Stimulated activated naive CD4-positive, alpha-beta T cell treated with Interleukin-2 at 50 U/mL for 16 hours (primary cell): ENCODE measurements at regions not wholly inside any gene's neighbourhood (a gene's known extent, or its start where the extent isn't known, plus 50 kb on each side); places are given as distances from the start of the nearest gene placed in this dataset.
"Not testable (repeated sequence)": the region's sequence is repeated elsewhere in the genome, so short reads cannot be mapped to it uniquely, and the experiment has no call there.

Experiments used
- DNase-seq: peaks from one replicate; lab custom pipeline; 2025; lab: John Stamatoyannopoulos, UW

DNA sequence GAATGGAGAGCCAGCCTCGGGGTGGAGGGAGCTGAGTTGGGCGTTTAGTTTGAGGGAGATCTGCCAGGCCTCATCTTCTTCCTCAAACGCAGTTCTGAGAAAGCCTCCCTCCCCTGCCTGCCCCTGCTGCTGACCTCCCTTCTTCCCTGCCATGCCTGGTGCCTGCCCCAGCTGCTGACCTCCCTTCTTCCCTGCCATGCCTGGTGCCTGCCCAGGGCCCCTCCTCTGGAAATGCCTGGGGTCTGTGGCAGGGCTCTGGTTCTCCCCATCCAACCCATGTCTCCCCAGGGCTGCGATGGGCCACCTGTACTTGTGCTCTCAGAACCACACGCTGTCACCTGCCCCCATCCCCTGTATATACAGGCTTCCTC is 114.6 kb downstream of the VEGFA start:
- no peak for DNase-seq

DNA sequence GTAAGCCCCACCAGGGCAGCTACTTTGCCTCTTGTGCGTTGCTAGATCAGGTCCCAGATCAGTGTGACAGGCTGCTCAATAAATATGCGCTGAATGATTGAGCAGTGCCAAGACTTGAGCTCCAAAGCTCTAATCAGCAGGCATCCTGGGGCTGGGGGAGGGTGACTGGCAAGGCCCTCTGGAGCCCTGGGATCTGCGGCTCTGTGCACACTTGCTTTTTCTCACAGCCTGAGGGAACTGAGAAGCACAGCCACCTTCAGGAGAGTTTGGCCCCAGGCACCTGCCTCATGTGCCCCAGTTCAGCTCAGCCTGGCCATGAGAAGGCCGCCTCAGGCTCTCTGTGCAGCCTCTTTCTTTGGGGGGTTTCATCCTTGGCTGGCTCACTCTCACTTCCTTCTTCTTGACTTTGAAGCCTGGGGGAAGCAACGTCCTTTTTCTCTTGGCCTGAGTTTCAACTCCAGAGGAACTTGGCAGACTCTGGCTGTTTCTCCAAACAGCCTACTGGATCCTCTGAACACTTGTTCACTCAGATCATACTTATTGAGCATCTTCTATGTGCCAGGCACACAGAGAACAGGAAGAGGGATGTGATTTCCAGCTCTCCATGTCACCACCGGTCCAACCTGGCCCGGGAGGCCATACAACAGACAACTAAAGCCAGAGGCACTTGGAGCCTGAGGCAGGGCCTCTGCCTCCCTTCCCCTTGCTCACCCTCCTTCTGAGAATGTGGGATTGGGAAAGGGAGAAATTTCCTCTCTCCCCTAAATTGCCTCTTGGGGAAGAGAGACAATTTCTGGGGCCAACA is 114.0 kb downstream of the VEGFA start:
- no peak for DNase-seq

DNA sequence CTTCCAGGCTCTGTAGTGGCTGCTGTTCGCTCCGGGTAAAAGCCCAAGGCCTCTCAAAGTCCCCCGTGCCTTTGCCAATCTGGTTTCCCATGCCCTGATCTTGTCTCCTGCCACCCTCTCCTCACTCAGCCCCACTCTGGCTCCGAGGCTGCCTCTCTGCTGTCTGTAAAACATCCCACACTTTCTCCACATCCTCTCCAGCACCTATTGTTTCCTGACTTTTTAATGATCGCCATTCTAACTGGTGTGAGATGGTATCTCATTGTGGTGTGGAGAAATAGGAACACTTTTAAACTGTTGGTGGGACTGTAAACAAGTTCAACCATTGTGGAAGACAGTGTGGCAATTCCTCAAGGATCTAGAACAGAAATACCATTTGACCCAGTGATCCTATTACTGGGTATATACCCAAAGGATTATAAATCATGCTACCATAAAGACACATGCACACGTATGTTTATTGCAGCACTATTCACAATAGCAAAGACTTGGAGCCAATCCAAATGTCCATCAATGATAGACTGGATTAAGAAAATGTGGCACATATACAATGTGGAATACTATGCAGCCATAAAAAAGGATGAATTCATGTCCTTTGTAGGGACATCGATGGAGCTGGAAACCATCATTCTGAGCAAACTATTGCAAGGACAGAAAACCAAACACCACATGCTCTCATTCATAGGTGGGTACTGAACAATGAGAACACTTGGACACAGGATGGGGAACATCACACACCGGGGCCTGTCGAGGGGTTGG is 112.9 kb downstream of the VEGFA start:
- DNase-seq: not testable (repeated sequence)

DNA sequence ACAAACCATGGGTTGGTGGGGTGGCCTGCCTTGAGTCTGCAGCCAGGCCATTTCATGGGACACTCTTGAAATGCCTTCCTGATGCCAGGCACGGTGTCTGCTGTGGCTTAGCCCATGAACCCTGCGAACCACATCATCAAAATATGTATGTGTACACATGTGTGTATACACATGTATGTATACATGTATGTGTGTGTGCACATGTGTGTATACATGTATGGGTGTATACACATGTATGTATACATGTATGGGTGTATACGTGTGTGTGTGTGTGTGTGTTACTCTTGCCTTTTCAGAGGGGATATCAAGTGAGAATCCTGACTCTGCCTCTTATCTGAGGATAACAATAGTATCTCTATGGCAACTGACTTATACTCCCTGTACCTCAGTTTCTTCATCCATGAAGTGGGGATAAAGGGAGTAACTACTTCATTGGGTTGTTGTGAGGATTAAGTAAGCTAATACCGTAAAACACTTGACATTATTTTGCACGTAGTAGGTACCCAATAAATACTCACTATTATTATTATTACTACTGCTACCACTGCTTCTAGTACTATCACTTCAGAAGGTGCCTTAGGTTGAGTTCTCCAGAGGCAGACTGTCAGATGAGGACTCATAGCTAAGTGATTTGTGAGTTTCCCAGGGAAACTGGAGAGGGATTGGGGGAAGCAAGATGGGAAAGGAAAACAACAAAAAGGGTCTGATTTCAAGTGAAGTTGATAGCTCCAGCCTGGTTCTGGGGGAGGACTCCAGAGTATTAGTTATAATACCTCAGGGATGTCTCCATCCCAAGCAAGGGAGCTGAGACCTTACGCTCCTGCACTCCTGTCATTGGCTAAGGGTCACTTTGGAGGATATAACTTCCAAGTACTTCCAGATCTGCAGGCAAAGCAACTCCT is 110.5 kb downstream of the VEGFA start:
- no peak for DNase-seq

DNA sequence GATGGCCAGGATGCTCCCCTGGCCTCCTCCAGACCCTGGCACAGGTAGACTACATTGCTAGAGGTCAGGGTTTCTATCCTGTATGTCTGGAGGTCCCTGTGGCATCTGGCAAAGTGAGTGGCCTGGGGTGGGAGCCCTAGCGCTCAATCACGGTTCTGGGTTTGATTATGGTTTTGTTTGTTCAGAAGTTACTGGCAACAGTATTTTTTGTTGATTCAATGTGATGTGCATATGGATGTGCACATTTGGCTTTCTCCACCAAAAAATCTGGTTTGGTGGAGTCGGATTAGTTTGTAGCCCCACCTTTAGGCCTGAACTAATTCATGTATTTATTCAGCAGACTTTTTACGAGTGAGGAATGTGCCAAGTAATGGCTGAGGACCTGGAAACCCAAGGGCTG is 109.7 kb downstream of the VEGFA start:
- no peak for DNase-seq

DNA sequence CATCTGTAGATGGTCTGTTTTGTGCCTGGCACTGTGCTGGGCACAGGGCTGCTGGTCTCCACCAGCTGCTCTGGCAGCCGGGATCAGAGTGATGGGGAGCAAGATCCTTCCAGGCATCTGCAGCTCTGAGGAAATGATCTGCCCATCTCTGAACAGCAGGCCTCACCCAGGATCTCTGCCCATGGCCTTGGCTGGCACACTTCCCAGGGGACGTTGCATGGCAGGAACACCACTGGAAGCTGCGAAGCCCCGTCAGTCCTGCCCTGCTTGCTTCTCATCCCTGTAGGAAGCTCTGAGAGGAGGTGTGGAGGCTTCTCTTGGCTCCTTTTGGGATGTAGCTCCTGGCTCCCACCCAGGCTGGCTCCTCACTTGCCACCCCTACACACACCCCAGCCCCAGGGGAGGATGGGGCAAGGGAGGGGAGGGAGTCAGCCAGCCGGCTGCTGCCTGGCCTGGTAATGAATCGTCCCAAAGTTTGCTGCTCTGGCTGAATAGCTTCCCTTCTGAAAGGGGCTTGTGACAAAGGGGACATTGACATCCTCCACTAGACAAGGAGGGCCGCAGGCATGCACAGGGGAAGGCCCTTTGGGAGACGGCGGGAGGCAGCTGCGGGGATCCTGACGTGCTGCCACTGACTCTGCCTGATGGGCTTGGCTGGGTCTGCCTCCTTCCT is 108.9 kb downstream of the VEGFA start:
- DNase-seq: no peak

DNA sequence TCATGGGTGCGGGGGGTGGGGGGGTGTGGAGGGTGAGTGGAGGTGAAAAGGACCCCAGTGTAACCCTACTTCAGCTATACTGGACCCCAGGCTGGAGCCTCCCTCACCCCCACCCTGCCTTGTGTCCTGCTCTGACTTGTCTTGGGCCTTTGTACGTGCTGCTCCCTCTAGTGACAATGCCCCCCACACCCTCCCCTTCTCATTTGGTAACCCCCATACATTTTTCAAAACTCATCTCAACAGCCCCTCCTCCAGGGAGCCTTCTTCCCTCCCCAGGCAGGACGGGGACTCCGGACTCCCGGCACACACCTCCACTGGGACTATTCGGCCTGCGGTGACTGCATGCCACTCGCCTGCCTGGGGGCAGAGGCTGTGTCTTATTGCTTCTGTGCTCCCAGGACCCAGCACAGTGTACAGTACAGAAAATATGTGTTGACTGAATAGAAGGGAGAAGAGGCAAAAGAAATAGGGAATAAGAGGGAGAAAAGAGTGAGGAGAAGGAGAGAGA is 108.2 kb downstream of the VEGFA start:
- no peak for DNase-seq

DNA sequence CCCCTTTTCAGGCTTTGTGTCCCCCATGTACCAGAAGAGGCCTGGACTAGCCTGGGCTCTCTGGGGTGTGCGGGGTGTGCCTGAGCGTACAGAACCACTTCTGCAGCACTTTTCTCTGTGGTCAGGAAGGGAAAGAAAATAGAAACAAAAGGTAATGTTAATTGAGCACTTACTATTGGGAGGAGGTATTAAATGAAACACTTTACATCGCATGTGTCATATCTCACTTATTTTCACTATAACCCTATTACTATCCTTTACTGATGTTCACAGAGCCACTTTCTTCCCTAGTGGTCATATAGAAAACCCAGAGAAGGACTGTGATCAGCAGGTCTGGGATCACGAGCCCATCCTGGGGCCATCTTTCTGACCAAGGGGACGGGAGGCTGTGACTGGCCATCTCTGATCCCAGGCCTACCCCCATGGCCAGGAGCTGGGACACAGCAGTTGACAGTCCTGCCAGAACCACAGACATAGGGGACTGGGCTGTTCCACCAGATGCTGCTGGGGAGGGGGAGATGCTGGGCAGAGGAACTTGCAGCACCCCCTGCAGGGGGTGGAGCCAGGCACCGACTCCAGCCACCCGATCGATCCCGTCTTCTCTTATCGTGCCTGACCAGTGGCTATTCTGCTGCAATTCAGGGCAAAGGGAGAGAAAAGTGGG is 107.6 kb downstream of the VEGFA start:
- DNase-seq: no peak

DNA sequence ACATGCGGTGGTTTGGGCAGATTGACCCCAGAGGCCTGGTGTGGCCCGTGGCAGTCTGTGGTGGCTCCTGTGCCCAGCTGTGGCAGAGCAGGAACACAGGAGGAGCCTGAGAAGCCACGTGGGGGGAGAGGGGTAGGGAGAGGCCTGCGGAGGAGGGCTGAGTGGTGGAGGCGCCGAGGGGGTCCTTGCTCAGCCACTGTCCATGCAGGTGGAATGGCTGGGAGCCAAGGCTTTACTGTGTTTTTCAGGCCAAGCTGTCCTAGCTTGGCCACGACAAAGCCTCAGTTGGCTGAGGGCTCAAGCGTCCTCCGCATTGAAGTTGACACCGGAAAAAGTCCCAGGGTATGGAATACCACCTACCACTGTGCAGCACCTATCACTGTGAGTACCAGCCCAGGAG is 107.0 kb downstream of the VEGFA start:
- DNase-seq: no peak

DNA sequence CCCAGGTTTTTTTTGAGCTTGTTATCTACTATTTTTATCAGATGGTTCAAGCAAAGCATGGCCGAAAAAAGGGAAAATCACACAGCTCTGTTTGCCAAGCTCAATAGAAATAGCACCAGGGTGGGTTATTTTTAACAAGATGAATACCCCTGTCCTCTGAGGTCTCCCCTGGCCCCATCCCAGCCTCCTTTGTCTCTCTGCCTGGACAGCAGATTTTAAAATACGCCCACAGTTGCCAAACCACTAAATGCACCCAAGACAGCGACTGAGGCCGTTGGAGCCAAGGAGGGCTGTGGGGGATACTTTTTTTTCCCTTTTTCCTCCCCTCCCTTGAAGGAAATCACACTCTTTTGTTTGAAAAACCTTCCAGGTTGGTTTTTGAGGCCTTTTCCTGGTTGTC is 106.6 kb downstream of the VEGFA start:
- no peak for DNase-seq

DNA sequence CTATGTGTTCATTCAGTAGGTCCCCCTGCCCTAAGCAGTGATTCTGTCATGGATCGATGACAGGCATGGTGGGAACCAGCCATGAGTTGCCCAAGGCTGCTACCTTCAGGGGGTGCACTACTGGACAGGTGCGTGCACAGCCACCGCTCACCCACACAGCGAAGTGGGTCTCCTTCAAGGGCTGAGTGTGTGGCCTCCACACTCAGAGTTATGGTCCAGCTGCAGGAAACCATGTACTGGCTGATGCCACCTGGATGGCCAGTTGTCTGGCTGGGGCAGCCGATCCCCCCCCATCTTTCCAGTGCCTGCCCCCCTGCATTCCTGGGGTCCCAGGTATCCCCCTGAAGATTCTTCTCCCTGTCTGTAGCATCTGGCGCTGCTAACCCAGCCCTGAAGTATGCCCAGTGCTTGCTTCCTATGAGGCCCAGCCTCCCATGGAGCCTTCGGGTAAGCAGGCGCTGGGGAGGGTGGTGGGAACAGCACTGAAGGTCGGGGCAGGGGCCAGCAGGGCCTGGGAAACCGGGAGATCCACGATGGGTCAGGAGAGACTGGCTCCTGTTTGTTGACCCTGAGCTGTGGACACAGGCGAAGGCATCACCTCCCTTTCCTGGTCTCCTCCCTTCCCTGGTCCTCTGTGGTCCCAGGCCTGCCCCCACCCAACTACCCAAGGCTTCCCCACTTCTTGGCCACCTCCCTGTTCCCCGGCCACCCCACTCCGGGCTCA is 106.0 kb downstream of the VEGFA start:
- no peak for DNase-seq

DNA sequence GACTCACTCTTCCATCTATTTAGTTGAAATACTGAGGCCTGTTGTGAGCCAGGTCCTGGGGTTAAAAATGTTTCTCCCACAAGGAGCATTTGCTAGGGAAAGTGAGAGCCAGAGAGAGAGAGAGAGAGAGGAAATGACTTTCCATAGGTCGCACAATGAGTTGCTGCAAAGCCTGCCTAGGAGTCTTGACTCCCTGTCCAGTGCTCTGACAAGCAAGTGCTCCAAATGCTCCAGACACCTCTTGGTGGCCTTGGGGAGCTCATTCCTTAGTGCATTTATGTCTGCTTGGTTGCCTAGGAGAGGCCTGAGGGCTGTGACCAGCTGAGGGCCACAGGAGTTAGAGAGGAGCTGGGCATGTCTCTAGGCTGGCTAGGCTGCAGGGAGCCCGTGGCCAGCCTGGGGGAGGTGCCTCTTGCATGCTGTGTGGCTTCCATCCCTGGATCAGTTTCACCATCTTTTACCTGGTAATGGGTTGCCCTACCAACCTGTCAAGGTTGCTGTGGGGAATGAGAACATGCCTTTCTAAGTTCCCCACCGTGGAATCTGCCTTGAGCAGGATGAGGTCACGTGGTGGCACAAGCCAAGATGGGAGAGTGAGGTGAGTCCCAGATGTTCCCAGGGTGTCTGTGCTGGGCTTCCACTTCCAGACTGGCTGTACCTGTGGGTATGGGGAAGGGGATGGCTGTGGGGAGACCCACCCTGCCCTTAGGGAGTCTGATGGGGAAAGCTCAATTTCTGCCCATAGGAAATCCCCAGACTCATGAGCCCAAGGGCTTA is 105.0 kb downstream of the VEGFA start:
- no peak for DNase-seq

DNA sequence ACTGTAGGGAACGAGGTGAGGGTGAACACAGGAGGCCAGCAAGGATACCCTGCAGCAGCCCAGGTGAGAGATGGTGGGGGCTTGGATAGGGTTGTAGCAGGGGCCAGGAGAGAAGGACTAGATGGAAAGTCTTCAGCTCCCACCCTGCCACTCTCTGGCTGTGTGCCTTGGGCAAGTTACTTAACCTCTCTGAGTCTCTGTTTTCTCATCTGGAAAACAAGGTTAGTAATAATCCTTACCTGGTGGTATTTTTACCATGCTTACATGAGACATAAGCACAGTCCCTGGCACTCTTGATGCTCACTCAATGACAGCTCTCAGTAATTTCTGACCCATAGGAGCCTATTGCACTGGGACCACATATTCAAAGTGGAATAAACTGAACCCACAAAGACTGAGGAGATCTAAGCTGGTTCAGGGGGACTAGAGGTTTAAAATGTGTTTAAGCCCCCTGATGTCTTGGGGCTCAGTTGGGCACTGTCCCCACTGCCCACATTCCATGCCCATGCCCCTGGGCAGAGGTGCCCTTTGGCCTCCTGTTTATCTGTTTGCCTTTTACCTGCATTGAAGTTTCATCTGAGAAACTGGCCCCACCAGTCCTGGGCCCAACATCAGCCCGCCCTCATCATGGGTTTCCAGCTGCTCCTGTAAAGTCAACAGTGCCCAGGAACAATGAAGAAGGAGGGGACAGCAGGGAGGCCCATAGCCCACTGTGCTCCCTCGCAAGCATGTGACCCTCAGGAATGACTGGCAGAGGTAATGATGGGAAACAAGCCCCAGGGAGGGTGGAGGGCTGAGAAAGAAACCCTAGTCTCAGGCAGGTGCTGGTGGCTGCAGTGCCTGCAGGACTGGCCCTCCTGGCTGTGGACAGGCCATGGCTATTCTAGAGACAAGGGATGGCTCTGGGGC is 104.0 kb downstream of the VEGFA start:
- no peak for DNase-seq

DNA sequence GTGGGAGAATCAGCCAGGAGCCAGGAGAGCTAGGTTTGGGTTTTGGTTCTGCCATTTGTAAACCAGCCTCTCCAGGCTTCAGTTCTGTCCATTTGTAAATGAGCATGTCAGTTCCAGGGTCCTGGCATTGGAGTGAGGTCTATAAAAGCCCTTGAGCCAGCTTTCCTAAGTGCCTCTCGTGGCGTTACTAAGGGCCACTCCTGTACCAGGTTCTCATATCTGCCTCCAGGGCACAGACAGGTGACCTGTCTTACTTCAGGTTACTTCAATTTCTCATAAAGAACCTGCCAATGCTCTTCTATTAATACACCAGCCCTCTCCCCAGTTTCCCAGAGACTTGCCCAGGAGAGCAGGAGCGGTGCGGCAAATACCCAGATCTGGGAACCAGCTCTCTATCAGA is 101.9 kb downstream of the VEGFA start:
- no peak for DNase-seq

DNA sequence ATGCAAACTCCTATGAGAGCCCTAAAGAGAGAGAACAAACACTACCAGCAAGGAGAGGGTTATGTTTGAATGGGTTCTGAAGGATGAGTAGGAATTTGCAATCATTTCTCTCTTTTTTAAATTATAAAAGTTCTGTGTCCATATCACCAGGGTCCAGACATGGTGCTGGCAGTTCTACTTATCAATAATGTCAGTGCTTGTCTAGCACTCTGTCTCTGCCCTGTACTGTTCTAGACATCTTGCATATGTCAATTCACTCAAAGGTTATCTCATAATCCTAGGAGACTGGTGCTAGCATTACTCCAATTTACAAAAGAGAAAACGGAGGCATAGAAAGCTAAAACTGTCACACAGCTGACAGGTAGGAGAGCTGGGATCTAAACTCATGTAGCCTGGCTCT is 101.3 kb downstream of the VEGFA start:
- DNase-seq: no peak

DNA sequence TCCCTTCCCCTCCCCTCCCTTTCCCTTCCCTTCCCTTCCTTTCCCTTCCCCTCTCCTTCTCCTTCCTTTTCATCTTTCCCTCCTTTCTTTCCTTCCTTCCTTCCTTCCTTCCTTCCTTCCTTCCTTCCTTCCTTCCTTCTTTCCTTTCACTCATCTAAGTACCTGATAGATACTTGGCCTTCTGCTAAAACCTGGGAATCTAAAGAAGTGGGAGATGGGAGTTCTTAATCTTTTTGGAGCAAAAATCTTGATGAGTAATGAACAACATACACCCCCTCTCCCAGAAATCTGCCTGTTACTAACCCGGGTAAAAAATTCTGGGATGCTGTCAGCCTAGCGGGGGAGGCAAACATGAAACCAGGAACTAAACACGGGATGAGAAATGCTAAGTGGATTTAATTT is 100.7 kb downstream of the VEGFA start:
- DNase-seq: no peak

DNA sequence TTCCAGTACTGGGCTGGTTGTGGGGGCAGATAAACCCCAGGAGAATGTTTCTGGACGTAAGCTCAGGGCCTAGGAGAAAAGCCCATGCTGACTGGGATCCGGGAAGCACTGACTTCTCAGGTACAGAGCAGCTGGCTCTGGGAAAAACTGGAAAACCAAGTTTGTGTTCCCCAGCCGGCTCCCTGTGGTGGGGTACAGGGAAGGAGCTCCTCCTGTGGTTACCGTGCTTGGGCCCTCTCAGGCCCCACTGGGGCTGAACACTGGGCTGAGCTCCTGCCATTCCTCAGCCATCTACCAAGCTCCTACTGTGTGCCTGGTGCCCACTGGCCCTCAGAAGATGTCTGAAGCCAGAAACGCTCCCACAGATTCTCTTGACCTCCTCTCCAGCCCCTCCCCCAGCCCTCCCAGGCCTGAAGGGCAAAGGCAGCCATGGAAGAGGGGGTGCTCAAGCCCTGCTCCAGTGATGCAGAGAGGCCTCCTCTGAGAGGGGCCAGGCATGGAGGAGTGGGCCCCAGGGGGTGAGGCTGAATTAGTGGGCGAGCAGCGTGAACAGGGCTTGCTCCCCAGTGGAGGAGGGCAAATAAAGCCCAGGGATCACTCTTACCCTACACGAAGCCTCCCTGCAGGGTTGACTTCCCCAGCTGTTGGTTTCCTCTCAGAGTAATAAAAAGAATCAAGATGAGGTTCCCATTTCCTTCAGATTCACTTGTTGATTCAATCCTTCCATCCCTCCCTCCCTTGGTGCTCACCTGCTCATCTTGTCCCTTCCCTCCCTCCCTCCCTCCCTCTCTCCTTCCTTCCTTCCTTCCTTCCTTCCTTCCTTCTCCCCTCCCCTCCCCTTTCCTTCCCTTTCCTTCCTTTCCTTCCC is 100.0 kb downstream of the VEGFA start:
- DNase-seq: no peak
